Osteocyte (in vitro differentiated cells): ENCODE measurements at regions not wholly inside any gene's neighbourhood (a gene's known extent, or its start where the extent isn't known, plus 50 kb on each side); places are given as distances from the start of the nearest gene placed in this dataset.
"Not testable (repeated sequence)": the region's sequence is repeated elsewhere in the genome, so short reads cannot be mapped to it uniquely, and the experiment has no call there.

Experiments used
- DNase-seq: peaks from one replicate; pipeline ENCODE4 v3.0.0; 2021; ENCODE audit warnings: mixed read lengths; ENCODE audit not compliant: unreplicated experiment; ENCODE audit errors: extremely low spot score
- H3K27ac Mint-ChIP-seq: one replicate; pipeline ENCODE4 v1.8.0; 2021; ENCODE audit warnings: mild to moderate bottlenecking, mixed read lengths; ENCODE audit not compliant: unreplicated experiment
- H3K27me3 Mint-ChIP-seq: one replicate; pipeline ENCODE4 v1.8.0; 2021; ENCODE audit warnings: mixed read lengths; ENCODE audit not compliant: unreplicated experiment
- H3K36me3 Mint-ChIP-seq: one replicate; pipeline ENCODE4 v1.8.0; 2021; ENCODE audit warnings: mixed read lengths; ENCODE audit not compliant: unreplicated experiment
- H3K4me1 Mint-ChIP-seq: one replicate; pipeline ENCODE4 v1.8.0; 2021; ENCODE audit warnings: mixed read lengths; ENCODE audit not compliant: unreplicated experiment
- H3K4me3 Mint-ChIP-seq: one replicate; pipeline ENCODE4 v1.8.0; 2021; ENCODE audit warnings: mild to moderate bottlenecking, moderate library complexity, mixed read lengths; ENCODE audit not compliant: unreplicated experiment
- H3K9me3 Mint-ChIP-seq: one replicate; pipeline ENCODE4 v1.8.0; 2021; ENCODE audit warnings: mixed read lengths; ENCODE audit not compliant: unreplicated experiment
- TF ChIP-seq, protein P1 (sequence below): fragments of 200-600 bp; sonication (generic); IDR thresholded peaks from 2 replicates; pipeline ENCODE4 v1.5.0; 2021; ENCODE audit warnings: antibody characterized with exemption, mild to moderate bottlenecking, moderate library complexity

DNA sequence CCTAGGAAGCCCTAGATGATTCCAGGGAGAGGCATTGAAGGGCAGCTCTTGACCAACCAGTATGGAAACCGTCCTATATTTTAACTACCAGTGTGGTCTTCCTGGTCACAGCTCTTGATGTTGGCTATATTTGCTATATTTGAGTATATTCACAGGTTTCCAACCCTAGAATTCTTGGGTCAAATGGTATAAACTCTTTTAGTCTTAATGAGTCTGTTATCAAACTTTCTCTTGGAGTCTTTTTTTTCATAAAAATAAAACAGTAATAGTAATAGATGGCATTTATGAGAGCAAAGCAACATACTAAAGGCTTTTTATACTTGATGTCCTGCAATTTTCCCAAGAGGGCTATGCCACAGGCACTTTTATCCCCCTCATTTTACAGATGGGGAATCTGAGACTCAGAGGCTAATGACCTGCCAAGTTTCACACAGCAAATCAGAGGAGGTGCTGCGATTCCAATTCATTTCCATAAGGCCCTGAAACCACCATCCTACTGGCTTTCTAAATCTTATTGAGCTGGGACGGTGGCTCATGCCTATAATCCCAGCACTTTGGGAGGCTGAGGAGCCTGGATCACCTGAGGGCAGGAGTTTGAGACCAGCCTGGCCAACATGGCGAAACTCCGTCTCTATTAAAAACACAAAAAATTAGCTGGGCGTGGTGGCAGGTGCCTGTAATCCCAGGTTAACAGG lies 217.2 kb upstream of the ZNF217 start:
- TF ChIP-seq, protein P1, sequence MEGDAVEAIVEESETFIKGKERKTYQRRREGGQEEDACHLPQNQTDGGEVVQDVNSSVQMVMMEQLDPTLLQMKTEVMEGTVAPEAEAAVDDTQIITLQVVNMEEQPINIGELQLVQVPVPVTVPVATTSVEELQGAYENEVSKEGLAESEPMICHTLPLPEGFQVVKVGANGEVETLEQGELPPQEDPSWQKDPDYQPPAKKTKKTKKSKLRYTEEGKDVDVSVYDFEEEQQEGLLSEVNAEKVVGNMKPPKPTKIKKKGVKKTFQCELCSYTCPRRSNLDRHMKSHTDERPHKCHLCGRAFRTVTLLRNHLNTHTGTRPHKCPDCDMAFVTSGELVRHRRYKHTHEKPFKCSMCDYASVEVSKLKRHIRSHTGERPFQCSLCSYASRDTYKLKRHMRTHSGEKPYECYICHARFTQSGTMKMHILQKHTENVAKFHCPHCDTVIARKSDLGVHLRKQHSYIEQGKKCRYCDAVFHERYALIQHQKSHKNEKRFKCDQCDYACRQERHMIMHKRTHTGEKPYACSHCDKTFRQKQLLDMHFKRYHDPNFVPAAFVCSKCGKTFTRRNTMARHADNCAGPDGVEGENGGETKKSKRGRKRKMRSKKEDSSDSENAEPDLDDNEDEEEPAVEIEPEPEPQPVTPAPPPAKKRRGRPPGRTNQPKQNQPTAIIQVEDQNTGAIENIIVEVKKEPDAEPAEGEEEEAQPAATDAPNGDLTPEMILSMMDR: no peak
- Mint-ChIP-seq H3K27ac (no peak overlapping the region), H3K36me3 (no peaks in the 10 kb centered on the region), H3K27me3 (no peaks in the 10 kb centered on the region), H3K4me3 (no peak overlapping the region), H3K4me1 (peaks cover 12% of the 10 kb centered on the region), H3K9me3 (no peaks in the 10 kb centered on the region)
- DNase-seq: no peak

DNA sequence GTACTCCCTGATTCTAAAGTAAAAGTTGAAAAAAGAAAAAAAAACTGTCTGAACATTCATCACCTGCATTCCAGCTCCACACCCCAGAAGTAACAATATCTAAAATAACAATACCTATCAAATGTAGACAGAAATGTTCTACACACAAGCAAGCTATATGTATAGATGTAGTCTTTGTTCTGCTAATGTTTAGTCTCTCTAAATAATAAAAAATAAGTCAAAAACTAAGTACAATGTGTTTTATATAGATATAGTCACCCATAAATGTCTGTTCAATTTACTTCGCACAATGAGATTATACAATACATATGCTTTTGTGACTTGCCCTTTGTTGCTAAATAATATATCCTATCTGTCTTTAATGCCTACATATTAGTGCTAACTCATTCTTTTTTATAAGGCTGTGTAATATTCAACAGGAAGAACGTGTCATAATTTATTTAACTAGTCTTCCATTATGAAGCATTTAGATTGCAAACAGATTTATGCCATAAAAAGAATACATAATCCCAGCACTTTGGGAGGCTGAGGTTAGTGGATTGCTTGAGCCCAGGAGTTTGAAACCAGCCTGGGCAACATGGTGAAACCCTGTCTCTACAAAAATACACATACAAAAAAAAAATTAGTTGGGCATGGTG lies 216.2 kb upstream of the ZNF217 start:
- Mint-ChIP-seq H3K4me3 (no peak overlapping the region), H3K4me1 (peaks cover 22% of the 10 kb centered on the region), H3K27me3 (no peaks in the 10 kb centered on the region), H3K9me3 (no peaks in the 10 kb centered on the region), H3K27ac (no peak overlapping the region), H3K36me3 (no peaks in the 10 kb centered on the region)
- TF ChIP-seq, protein P1: no peak
- no peak for DNase-seq

DNA sequence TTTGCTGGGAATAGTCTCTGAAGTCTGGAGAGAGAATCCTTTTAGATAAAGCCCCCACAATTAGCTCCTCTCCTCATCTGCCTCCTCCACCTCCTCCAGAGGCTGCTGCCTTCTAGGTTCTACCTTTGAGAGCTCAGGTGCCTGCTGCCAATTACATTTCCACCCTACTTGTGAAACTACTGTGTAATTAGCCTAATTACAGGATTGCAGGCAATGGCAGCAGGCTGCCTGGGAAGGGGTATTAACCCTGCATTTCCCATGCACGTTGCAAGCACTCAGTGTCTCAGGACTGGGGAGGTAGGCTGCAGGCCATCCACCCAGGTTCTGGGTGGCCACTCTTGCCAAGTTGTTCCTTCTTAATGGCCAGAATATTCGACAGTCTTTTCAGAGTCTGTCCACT lies 215.6 kb upstream of the ZNF217 start:
- no peak overlapping the region for H3K27ac Mint-ChIP-seq
- no peaks in the 10 kb centered on the region for H3K27me3 Mint-ChIP-seq
- H3K4me1 Mint-ChIP-seq: peaks cover 25% of the 10 kb centered on the region

DNA sequence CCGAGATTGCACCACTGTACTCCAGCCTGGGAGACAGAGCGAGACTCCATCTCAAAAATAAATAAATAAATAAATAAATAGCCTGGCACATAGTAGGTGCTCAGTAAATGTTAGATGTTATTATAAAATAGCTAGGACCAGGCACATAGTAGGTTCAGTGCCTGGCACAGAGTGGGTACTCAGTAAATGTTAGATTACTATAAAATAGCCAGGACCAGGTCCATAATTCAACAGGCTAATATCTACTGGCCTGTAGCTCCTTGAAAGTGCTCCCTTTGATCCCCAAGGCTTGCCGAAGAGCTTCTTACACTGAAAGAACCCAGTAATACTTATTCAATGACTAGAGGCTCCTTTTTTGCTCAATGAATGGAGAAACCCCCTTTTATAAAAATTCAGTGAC lies 215.1 kb upstream of the ZNF217 start:
- no peak for DNase-seq
- H3K27ac Mint-ChIP-seq: no peak overlapping the region
- peaks cover 29% of the 10 kb centered on the region for H3K4me1 Mint-ChIP-seq
- no peaks in the 10 kb centered on the region for H3K27me3 Mint-ChIP-seq
- H3K36me3 Mint-ChIP-seq: no peaks in the 10 kb centered on the region
- no peak overlapping the region for H3K4me3 Mint-ChIP-seq
- TF ChIP-seq, protein P1: no peak
- H3K9me3 Mint-ChIP-seq: no peaks in the 10 kb centered on the region

More for the DNA sequence above, 215.6 kb upstream of the ZNF217 start:
- H3K4me3 Mint-ChIP-seq: no peak overlapping the region
- no peaks in the 10 kb centered on the region for H3K36me3 Mint-ChIP-seq
- TF ChIP-seq, protein P1: no peak
- no peaks in the 10 kb centered on the region for H3K9me3 Mint-ChIP-seq
- no peak for DNase-seq

GRCh38 chr20:53808302-53808701 lies 214.7 kb upstream of the ZNF217 start:
- not testable (repeated sequence) for H3K27me3 Mint-ChIP-seq, H3K4me3 Mint-ChIP-seq, H3K36me3 Mint-ChIP-seq, DNase-seq, H3K9me3 Mint-ChIP-seq, H3K27ac Mint-ChIP-seq
- H3K4me1 Mint-ChIP-seq: peaks cover 31% of the 10 kb centered on the region
